ENCODE measurements at regions not wholly inside any gene's neighbourhood (a gene's known extent, or its start where the extent isn't known, plus 50 kb on each side); places are given as distances from the start of the nearest gene placed in this dataset.

- DNase-seq (no peak), ATAC-seq (no peak)
- intact Hi-C loops (cut with DNase I, micrococcal nuclease), result no loop called here
Measured at GRCh38 chr1:81388435-81388834, 412.3 kb upstream of the ADGRL2 start.

GRCh38 chr1:81387446-81387845 is 413.3 kb upstream of the ADGRL2 start:
- peak; percentile 92 for ATAC-seq
- intact Hi-C loops (cut with DNase I, micrococcal nuclease), result no loop called here
- no peak for DNase-seq

- ATAC-seq, result no peak
Measured at GRCh38 chr1:81382561-81382960, 418.2 kb upstream of the ADGRL2 start.

GRCh38 chr1:81381881-81382280 is 418.9 kb upstream of the ADGRL2 start:
- DNase-seq (no peak), ATAC-seq (no peak)
- intact Hi-C loops (cut with DNase I, micrococcal nuclease), result no loop called here

More at GRCh38 chr1:81382561-81382960, 418.2 kb upstream of the ADGRL2 start:
- intact Hi-C loops (cut with DNase I, micrococcal nuclease), result no loop called here
- no peak for DNase-seq

GRCh38 chr1:81380436-81380835 is 420.3 kb upstream of the ADGRL2 start:
- DNase-seq (no peak), ATAC-seq (no peak)
- intact Hi-C loops (cut with DNase I, micrococcal nuclease), result no loop called here

GRCh38 chr1:81379430-81379829 is 421.3 kb upstream of the ADGRL2 start:
- intact Hi-C loops (cut with DNase I, micrococcal nuclease), result no loop called here
- DNase-seq (no peak), ATAC-seq (no peak)

GRCh38 chr1:81377406-81377805 is 423.3 kb upstream of the ADGRL2 start:
- DNase-seq (no peak), ATAC-seq (peak; percentile 72)
- intact Hi-C loops (cut with DNase I, micrococcal nuclease), result no loop called here

- intact Hi-C loops (cut with DNase I, micrococcal nuclease), result no loop called here
- ATAC-seq, result no peak
- DNase-seq, result no peak
Measured at GRCh38 chr1:81375884-81376548, 424.7 kb upstream of the ADGRL2 start.

- ATAC-seq (no peak), DNase-seq (no peak)
- intact Hi-C loops (cut with DNase I, micrococcal nuclease), result no loop called here
Measured at GRCh38 chr1:81374481-81374880, 426.3 kb upstream of the ADGRL2 start.

GRCh38 chr1:81371864-81372263 is 428.9 kb upstream of the ADGRL2 start:
- no peak for DNase-seq
- no peak for ATAC-seq
- intact Hi-C loops (cut with DNase I, micrococcal nuclease), result no loop called here

GRCh38 chr1:81369833-81370232 is 430.9 kb upstream of the ADGRL2 start:
- DNase-seq (no peak), ATAC-seq (no peak)
- intact Hi-C loops (cut with DNase I, micrococcal nuclease), result no loop called here

GRCh38 chr1:81366173-81366572 is 434.6 kb upstream of the ADGRL2 start:
- no peak for ATAC-seq
- intact Hi-C loops (cut with DNase I, micrococcal nuclease), result no loop called here
- no peak for DNase-seq

GRCh38 chr1:81364088-81364487 is 436.6 kb upstream of the ADGRL2 start:
- DNase-seq (no peak), ATAC-seq (peak; percentile 94)
- intact Hi-C loops (cut with DNase I, micrococcal nuclease), result no loop called here

- no peak for ATAC-seq
- no peak for DNase-seq
Measured at GRCh38 chr1:81358151-81358550, 442.6 kb upstream of the ADGRL2 start.

GRCh38 chr1:81351864-81352263 is 448.9 kb upstream of the ADGRL2 start:
- no peak for DNase-seq
- intact Hi-C loops (cut with DNase I, micrococcal nuclease), result no loop called here
- ATAC-seq, result no peak

More at GRCh38 chr1:81358151-81358550, 442.6 kb upstream of the ADGRL2 start:
- intact Hi-C loops (cut with DNase I, micrococcal nuclease), result no loop called here

- intact Hi-C loops (cut with DNase I, micrococcal nuclease), result no loop called here
- DNase-seq, result no peak
- no peak for ATAC-seq
Measured at GRCh38 chr1:81349194-81349965, 451.4 kb upstream of the ADGRL2 start.

- DNase-seq (no peak), ATAC-seq (no peak)
- intact Hi-C loops (cut with DNase I, micrococcal nuclease), result no loop called here
Measured at GRCh38 chr1:81345110-81345509, 455.6 kb upstream of the ADGRL2 start.

GRCh38 chr1:81340239-81340638 is 460.5 kb upstream of the ADGRL2 start:
- ATAC-seq, result no peak
- DNase-seq, result no peak
- intact Hi-C loops (cut with DNase I, micrococcal nuclease), result no loop called here

- ATAC-seq, result no peak
- intact Hi-C loops (cut with DNase I, micrococcal nuclease), result no loop called here
- no peak for DNase-seq
Measured at GRCh38 chr1:81337226-81337625, 463.5 kb upstream of the ADGRL2 start.

GRCh38 chr1:81335876-81336275 is 464.9 kb upstream of the ADGRL2 start:
- DNase-seq (no peak), ATAC-seq (no peak)
- intact Hi-C loops (cut with DNase I, micrococcal nuclease), result no loop called here

- intact Hi-C loops (cut with DNase I, micrococcal nuclease), result no loop called here
- no peak for ATAC-seq
- DNase-seq, result no peak
Measured at GRCh38 chr1:81330521-81330920, 470.2 kb upstream of the ADGRL2 start.

All from left colon (tissue), 2 donors.